ENCODE measurements at regions not wholly inside any gene's neighbourhood (a gene's known extent, or its start where the extent isn't known, plus 50 kb on each side); places are given as distances from the start of the nearest gene placed in this dataset.
"Not testable (repeated sequence)": the region's sequence is repeated elsewhere in the genome, so short reads cannot be mapped to it uniquely, and the experiment has no call there.

DNA sequence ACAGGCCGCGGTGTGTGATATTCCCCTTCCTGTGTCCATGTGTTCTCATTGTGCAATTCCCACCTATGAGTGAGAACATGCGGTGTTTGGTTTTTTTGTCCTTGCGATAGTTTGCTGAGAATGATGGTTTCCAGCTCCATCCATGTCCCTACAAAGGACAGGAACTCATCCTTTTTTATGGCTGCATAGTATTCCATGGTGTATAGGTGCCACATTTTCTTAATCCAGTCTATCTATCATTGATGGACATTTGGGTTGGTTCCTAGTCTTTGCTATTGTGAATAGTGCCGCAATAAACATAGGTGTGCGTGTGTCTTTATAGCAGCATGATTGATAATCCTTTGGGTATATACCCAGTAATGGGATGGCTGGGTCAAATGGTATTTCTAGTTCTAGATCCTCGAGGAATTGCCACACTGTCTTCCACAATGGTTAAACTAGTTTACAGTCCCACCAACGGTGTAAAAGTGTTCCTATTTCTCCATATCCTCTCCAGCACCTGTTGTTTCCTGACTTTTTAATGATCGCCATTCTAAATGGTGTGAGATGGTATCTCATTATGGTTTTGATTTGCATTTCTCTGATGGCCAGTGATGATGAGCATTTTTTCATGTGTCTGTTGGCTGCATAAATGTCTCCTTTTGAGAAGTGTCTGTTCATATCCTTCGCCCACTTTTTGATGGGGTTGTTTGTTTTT, 125.1 kb downstream of the USP22 start:
- DNase-seq = not testable (repeated sequence)

- DNase-seq = no peak
Observed at GRCh38 chr17:20920095-20920814, 122.6 kb downstream of the USP22 start.

- DNase-seq = no peak
Observed at GRCh38 chr17:20920815-20921199, 122.0 kb downstream of the USP22 start.

DNA sequence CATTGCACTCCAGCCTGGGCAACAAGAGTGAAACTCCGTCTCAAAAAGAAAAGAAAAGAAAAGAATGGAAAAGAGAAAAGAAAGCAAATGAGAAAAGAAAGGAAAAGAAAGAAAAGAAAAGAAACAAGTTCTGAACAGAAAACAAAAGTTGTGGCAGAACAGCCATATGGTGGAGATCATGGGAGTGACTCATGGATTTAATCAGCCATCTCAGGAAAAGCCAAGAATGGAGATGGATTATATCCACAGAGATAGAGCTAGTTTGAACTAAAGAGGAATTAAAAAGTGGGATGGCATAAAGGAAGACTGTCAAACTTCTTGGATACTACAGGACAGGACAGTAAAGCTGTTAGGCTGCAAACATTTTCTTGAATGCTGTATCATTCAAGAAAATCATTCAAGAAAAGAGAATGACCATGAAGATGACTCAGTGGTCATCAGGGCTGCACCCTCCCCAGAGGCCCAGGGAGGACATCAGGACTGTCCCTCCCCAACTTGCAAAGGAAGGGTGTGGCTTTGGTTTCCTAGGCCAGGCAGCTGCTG, 120.6 kb downstream of the USP22 start:
- no peak for DNase-seq

DNA sequence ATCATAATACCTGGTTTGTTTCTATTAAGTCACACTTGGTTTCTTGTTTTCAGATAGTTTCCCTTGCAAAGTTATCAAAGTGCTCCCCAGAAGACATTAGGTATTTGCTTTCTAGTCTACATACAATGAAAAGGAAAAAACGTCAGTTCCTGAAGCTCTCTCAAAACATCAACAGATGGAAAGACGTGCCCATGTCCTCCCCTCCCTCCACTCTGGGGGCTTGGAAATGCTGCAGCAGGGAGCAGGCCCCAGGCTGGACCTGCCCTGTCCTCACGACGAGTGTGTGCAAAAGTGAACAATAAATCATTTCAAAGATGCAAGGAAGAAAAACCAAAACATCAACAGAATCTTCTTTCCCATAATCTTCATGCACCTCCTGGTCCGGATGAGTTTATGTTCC, 118.5 kb downstream of the USP22 start:
- no peak for DNase-seq

GRCh38 chr17:20925091-20925490, 117.7 kb downstream of the USP22 start:
- no peak for DNase-seq

DNA sequence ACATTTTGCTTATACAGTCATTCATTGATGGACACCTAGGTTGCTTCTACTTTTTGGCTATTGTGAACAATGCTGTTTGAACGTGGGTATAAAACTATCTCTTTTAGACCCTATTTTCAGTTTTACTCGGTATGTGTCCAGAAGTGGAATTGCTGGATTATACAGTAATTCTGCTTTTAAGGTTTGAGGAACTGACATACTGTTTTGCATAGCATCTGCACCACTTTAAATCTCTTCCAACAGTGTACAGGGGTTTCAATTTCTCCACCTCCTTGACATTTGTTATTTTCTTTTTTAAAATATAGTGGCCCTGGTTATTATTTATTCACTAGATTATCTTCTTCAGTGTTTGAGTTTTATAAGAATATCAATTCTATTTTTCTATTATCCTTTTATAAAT, 116.9 kb downstream of the USP22 start:
- no peak for DNase-seq

GRCh38 chr17:20926532-20926931, 116.3 kb downstream of the USP22 start:
- DNase-seq = no peak

GRCh38 chr17:20927308-20927977, 115.4 kb downstream of the USP22 start:
- DNase-seq = no peak

GRCh38 chr17:20929334-20929733, 113.5 kb downstream of the USP22 start:
- DNase-seq = no peak

- DNase-seq = no peak
Observed at GRCh38 chr17:20930081-20930760, 112.6 kb downstream of the USP22 start.

GRCh38 chr17:20933040-20933439, 109.8 kb downstream of the USP22 start:
- not testable (repeated sequence) for DNase-seq

DNA sequence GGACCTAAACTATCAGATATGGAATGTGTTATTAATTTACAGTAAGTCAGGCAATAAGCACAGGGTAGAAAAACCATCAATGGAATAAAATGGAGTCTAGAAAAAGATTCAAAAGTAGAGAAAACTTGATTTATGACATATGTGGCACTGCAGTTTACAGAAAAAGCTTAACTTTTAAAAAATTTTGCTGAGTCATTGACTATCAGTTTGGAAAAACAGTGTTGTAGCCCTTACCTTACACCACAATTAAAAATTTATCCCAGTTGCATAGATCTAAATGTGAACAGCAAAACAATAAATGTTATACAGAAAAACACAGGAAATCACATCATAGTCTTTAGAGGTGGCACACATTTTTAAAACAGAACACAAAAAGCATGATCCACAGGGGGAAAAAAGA, 108.5 kb downstream of the USP22 start:
- DNase-seq = no peak

DNA sequence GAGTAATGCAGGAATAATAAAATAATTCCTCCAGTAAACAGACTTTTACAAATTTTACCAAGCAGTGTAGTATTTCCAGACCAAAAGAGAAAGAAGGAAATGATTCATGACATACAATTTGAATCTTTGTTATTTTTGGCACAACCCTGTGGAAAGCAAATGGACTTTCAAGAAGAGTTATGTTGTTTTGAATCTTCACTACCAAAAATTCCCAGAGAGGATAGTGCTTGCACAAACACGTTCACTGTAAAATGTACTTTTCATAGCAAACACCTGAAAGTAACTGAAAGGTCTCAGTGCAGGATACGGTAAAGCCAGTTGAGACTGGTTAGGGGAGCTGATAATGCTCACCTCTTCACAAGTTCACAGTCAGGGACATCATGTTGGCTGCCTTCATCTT, 107.1 kb downstream of the USP22 start:
- no peak for DNase-seq

DNA sequence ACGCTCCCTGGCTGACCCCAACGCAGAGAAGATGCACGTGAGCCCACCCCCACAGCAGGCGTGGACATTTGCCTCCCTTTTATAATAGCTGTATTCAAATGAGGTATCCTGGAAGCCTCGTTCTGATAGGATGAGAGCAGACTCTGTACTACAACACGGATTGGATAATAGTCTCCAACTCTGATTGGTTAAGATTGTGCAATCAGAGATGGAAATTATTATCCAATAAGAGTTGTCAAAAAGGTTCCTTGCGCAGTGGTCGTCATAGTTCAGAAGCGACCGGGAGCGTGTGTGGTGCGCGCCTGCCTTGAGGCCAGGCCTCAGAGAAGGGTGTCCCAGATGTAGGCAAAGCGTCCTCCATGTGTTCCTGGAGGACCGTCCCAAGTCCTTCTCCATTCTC, 104.6 kb downstream of the USP22 start:
- no peak for DNase-seq

- no peak for DNase-seq
Observed at GRCh38 chr17:20938988-20939615, 103.7 kb downstream of the USP22 start.

DNA sequence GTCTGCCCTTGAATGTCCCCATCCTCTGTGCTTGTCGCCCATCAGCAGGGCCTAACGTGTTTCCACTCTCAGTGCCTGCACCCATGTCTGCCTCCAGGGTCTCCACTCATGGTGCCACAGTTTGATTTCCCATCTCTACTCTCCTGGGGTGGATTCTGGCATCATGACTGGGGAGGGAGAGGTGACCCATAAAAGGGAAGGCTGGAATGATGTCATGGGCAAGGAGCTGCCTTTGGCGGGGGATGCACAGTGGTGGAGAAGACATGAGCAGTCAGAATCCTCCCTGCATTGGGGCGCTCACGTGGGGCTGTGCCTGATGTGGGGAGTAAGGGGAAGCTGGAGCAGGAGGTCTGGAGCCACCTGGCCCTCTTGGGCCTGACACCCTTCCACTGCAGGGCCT, 100.9 kb downstream of the USP22 start:
- no peak for DNase-seq

GRCh38 chr17:20944014-20944865, 98.6 kb downstream of the USP22 start:
- DNase-seq = peak; percentile 13

DNA sequence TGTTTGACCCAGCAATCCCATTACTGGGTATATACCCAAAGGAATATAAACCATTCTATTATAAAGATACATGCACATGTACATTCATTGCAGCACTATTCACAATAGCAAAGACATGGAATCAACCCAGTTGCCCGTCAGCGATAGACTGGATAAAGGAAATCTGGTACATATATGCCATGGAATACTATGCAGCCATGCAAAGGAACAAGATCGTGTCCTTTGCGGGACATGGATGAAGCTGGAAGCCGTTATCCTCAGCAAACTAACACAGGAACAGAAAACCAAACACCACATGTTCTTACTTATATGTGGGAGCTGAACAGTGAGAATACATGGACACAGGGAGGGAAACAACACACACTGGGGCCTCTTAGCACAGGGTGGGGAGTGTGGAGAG, 95.1 kb downstream of the USP22 start:
- DNase-seq = not testable (repeated sequence)

DNA sequence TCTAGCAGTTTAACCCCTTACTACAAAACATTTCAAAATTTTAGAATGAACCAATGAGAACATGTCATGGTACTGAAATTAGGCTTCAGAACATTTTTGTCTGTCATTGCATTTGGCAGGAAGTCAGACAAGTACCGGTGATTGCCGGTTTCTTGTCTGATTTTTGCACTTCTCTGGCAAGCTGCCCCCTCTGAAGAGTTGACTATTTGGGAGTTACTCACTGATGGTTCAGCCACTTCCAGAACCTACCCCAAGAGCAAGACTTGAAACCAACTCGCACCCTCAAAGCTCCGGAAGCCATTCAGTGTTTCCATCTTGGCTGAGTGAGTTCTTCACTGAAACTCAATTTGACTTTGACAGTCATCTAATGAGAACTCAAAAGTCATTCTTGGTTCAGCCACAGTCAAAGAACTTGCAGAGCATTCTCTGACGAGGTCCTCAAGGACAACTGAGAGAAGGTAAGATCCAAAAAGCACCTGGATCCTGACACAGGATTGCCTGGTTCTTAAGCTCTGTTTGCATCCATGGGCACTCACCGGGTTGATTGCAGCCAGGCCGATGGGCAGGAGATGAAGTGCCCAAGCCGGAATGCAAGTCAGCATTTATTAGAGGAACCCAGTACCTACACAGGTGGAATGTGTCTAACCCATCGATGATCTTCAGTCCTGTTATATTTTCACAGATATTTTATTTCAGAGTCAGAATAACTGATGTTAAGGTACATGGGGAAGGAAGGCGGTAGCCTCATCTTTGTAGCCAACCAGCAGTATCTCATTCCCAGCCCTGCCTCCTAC, 93.6 kb downstream of the USP22 start:
- no peak for DNase-seq
